Endometrial microvascular endothelial cells (primary cell): ENCODE measurements at regions not wholly inside any gene's neighbourhood (a gene's known extent, or its start where the extent isn't known, plus 50 kb on each side); places are given as distances from the start of the nearest gene placed in this dataset.

Experiments
- in situ Hi-C: cut with HindIII; loops from 2 replicates; pipeline ENCODE4 v1.10.0; 2017; ENCODE audit warnings: low sequenced_read_pairs, low pct_unique_long_range_greater_than_20kb; ENCODE audit errors: inconsistent ontology term

GRCh38 chr3:194852831-194853508 lies 167.3 kb downstream of the FAM43A start:
- in situ Hi-C loops = loop anchor here (25.0 kb wide), 1 partner anchor 166 kb away; the partner anchor contains the start of gene FAM43A

GRCh38 chr3:194854206-194854605 lies 168.5 kb downstream of the FAM43A start:
- in situ Hi-C loops = loop anchor here (25.0 kb wide), 1 partner anchor 167 kb away; the partner anchor contains the start of gene FAM43A

- in situ Hi-C loops = loop anchor here (25.0 kb wide), 1 partner anchor 168 kb away; the partner anchor contains the start of gene FAM43A
These were observed 169.1 kb downstream of the FAM43A start for GRCh38 chr3:194854659-194855390.

GRCh38 chr3:194856296-194856695 lies 170.6 kb downstream of the FAM43A start:
- in situ Hi-C loops = loop anchor here (25.0 kb wide), 1 partner anchor 169 kb away; the partner anchor contains the start of gene FAM43A

- in situ Hi-C loops = loop anchor here (25.0 kb wide), 1 partner anchor 170 kb away; the partner anchor contains the start of gene FAM43A
These were observed 171.9 kb downstream of the FAM43A start for GRCh38 chr3:194857469-194858113.

GRCh38 chr3:194858382-194858781 lies 172.7 kb downstream of the FAM43A start:
- in situ Hi-C loops = loop anchor here (25.0 kb wide), 1 partner anchor 171 kb away; the partner anchor contains the start of gene FAM43A

GRCh38 chr3:194860725-194861124 lies 175.0 kb downstream of the FAM43A start:
- in situ Hi-C loops = loop anchor here (5.0 to 25.0 kb wide), 2 partner anchors 72 to 173 kb away; partner anchors contain the start of gene FAM43A

- in situ Hi-C loops = loop anchor here (5.0 to 25.0 kb wide), 2 partner anchors 71 to 174 kb away; partner anchors contain the start of gene FAM43A
These were observed 175.7 kb downstream of the FAM43A start for GRCh38 chr3:194861375-194861774.

- in situ Hi-C loops = loop anchor here (25.0 kb wide), 1 partner anchor 178 kb away; the partner anchor contains the start of gene FAM43A
These were observed 179.4 kb downstream of the FAM43A start for GRCh38 chr3:194865061-194865460.

GRCh38 chr3:194865615-194866014 lies 179.9 kb downstream of the FAM43A start:
- in situ Hi-C loops = loop anchor here (25.0 kb wide), 1 partner anchor 178 kb away; the partner anchor contains the start of gene FAM43A

- in situ Hi-C loops = loop anchor here (25.0 kb wide), 1 partner anchor 179 kb away; the partner anchor contains the start of gene FAM43A
These were observed 180.6 kb downstream of the FAM43A start for GRCh38 chr3:194866236-194866635.

GRCh38 chr3:194867270-194867983 lies 181.7 kb downstream of the FAM43A start:
- in situ Hi-C loops = loop anchor here (25.0 kb wide), 1 partner anchor 180 kb away; the partner anchor contains the start of gene FAM43A

GRCh38 chr3:194868831-194869230 lies 183.1 kb downstream of the FAM43A start:
- in situ Hi-C loops = loop anchor here (25.0 kb wide), 1 partner anchor 182 kb away; the partner anchor contains the start of gene FAM43A

GRCh38 chr3:194869482-194870169 lies 183.9 kb downstream of the FAM43A start:
- in situ Hi-C loops = loop anchor here (25.0 kb wide), 1 partner anchor 182 kb away; the partner anchor contains the start of gene FAM43A

GRCh38 chr3:194870394-194871110 lies 184.9 kb downstream of the FAM43A start:
- in situ Hi-C loops = loop anchor here (25.0 kb wide), 1 partner anchor 183 kb away; the partner anchor contains the start of gene FAM43A

GRCh38 chr3:194871143-194871863 lies 185.6 kb downstream of the FAM43A start:
- in situ Hi-C loops = loop anchor here (25.0 kb wide), 1 partner anchor 184 kb away; the partner anchor contains the start of gene FAM43A
